H9 (cell line): ENCODE measurements at regions not wholly inside any gene's neighbourhood (a gene's known extent, or its start where the extent isn't known, plus 50 kb on each side); places are given as distances from the start of the nearest gene placed in this dataset.

ENCODE experiments used
- DNase-seq: peaks from one replicate; pipeline ENCODE4 v3.0.0-alpha.2; 2017
- H2AFZ ChIP-seq: one replicate; pipeline ENCODE4 v1.6.1; 2013; ENCODE audit warnings: mild to moderate bottlenecking, low read length, control low read depth, moderate library complexity
- H2AK5ac ChIP-seq: 2 replicates; pipeline ENCODE4 v1.6.1; 2013; ENCODE audit warnings: low read length, control low read depth, mixed read lengths; ENCODE audit not compliant: insufficient read length
- H2BK120ac ChIP-seq: one replicate; pipeline ENCODE4 v1.6.1; 2013; ENCODE audit warnings: low read depth, mild to moderate bottlenecking, low read length, control low read depth, inconsistent platforms; ENCODE audit not compliant: poor library complexity, severe bottlenecking
- H2BK12ac ChIP-seq: 2 replicates; pipeline ENCODE4 v1.6.1; 2013; ENCODE audit warnings: low read length, control low read depth, mixed read lengths, low read depth; ENCODE audit not compliant: insufficient read length
- H2BK15ac ChIP-seq: 2 replicates; pipeline ENCODE4 v1.6.1; 2013; ENCODE audit warnings: low read depth, low read length, control low read depth
- H2BK20ac ChIP-seq: one replicate; pipeline ENCODE4 v1.6.1; 2013; ENCODE audit warnings: low read depth, mild to moderate bottlenecking, low read length, control low read depth, inconsistent platforms; ENCODE audit not compliant: poor library complexity, severe bottlenecking
- H2BK5ac ChIP-seq: 2 replicates; pipeline ENCODE4 v1.6.1; 2013; ENCODE audit warnings: low read length, control low read depth, mixed read lengths; ENCODE audit not compliant: insufficient read length
- H3K14ac ChIP-seq: 2 replicates; pipeline ENCODE4 v1.6.1; 2013; ENCODE audit warnings: low read length, control low read depth; ENCODE audit not compliant: insufficient read depth
- H3K18ac ChIP-seq: 2 replicates; pipeline ENCODE4 v1.6.1; 2013; ENCODE audit warnings: low read depth, mild to moderate bottlenecking, mixed read lengths, low read length, control low read depth; ENCODE audit not compliant: insufficient read length
- H3K23ac ChIP-seq: 2 replicates; pipeline ENCODE4 v1.6.1; 2013; ENCODE audit warnings: low read length, control low read depth, mixed read lengths, low read depth; ENCODE audit not compliant: insufficient read length
- H3K23me2 ChIP-seq: 2 replicates; pipeline ENCODE4 v1.6.1; 2013; ENCODE audit warnings: low read depth, mild to moderate bottlenecking, mixed read lengths, low read length, control low read depth; ENCODE audit not compliant: insufficient read length, poor library complexity, severe bottlenecking
- H3K27ac ChIP-seq: 2 replicates; pipeline ENCODE4 v1.5.1; 2013; ENCODE audit warnings: low read length, control low read depth, mixed read lengths, low read depth; ENCODE audit not compliant: insufficient read length
- H3K27me3 ChIP-seq: 2 replicates; pipeline ENCODE4 v1.6.1; 2013; ENCODE audit warnings: low read length, control low read depth, inconsistent platforms; ENCODE audit not compliant: insufficient read depth
- H3K4ac ChIP-seq: 2 replicates; pipeline ENCODE4 v1.6.1; 2013; ENCODE audit warnings: low read depth, mild to moderate bottlenecking, control low read depth, inconsistent platforms, low read length, moderate library complexity
- H3K4me1 ChIP-seq: 2 replicates; pipeline ENCODE4 v1.6.1; 2013; ENCODE audit warnings: low read length, control low read depth, inconsistent platforms; ENCODE audit not compliant: insufficient read depth
- H3K4me2 ChIP-seq: 2 replicates; pipeline ENCODE4 v1.6.1; 2013; ENCODE audit warnings: low read length, control low read depth, mixed read lengths; ENCODE audit not compliant: insufficient read length, insufficient read depth
- H3K56ac ChIP-seq: 2 replicates; pipeline ENCODE4 v1.6.1; 2013; ENCODE audit warnings: low read depth, mild to moderate bottlenecking, mixed read lengths, low read length, control low read depth; ENCODE audit not compliant: insufficient read length
- H3K79me1 ChIP-seq: 2 replicates; pipeline ENCODE4 v1.6.1; 2013; ENCODE audit warnings: low read depth, mild to moderate bottlenecking, moderate library complexity, low read length, control low read depth, inconsistent platforms; ENCODE audit not compliant: insufficient read depth, poor library complexity, severe bottlenecking
- H3K79me2 ChIP-seq: 2 replicates; pipeline ENCODE4 v1.6.1; 2013; ENCODE audit warnings: low read length, control low read depth, inconsistent platforms; ENCODE audit not compliant: insufficient read depth
- H3K9ac ChIP-seq: 2 replicates; pipeline ENCODE4 v1.6.1; 2013; ENCODE audit warnings: low read length, control low read depth, mixed read lengths; ENCODE audit not compliant: insufficient read length; ENCODE audit errors: extremely low read depth
- H3K9me3 ChIP-seq: one replicate; pipeline ENCODE4 v1.6.1; 2013; ENCODE audit warnings: low read depth, low read length, inconsistent platforms; ENCODE audit not compliant: control insufficient read depth
- H3T11ph ChIP-seq: one replicate; pipeline ENCODE4 v1.6.1; 2013; ENCODE audit warnings: mild to moderate bottlenecking, low read length, control low read depth, inconsistent platforms
- H4K20me1 ChIP-seq: one replicate; pipeline ENCODE4 v1.6.1; 2013; ENCODE audit not compliant: control insufficient read depth, insufficient read length, insufficient read depth
- H4K5ac ChIP-seq: 2 replicates; pipeline ENCODE4 v1.6.1; 2013; ENCODE audit warnings: low read depth, mild to moderate bottlenecking, mixed read lengths, low read length, control low read depth; ENCODE audit not compliant: insufficient read length
- H4K8ac ChIP-seq: replicated peaks from 2 replicates; pipeline ENCODE4 v1.6.1; 2013; ENCODE audit warnings: low read length, control low read depth, mixed read lengths, low read depth; ENCODE audit not compliant: insufficient read length
- H4K91ac ChIP-seq: 2 replicates; pipeline ENCODE4 v1.6.1; 2013; ENCODE audit warnings: low read depth, mild to moderate bottlenecking, moderate library complexity, mixed read lengths, low read length, control low read depth; ENCODE audit not compliant: insufficient read length
- H3K27ac Mint-ChIP-seq, 3 experiments: 2 replicates in 2 of 3; 3 replicates in 1 of 3; pipeline ENCODE4 v1.8.0; 2020 to 2021; ENCODE audit warnings: mixed read lengths in 3 of 3, mild to moderate bottlenecking in 1 of 3, moderate library complexity in 1 of 3
- H3K27me3 Mint-ChIP-seq: 2 replicates; pipeline ENCODE4 v1.8.0; 2021; ENCODE audit warnings: low read depth, mild to moderate bottlenecking, moderate library complexity, mixed read lengths
- H3K36me3 Mint-ChIP-seq, 3 experiments: 2 replicates in 2 of 3; 3 replicates in 1 of 3; pipeline ENCODE4 v1.8.0; 2020 to 2021; ENCODE audit warnings: low read depth in 3 of 3, mixed read lengths in 3 of 3; ENCODE audit not compliant: insufficient read depth in 1 of 3
- H3K4me1 Mint-ChIP-seq, 2 experiments: 2 replicates each; pipeline ENCODE4 v1.8.0; 2020; ENCODE audit warnings: mixed read lengths in 2 of 2
- H3K4me3 Mint-ChIP-seq, 2 experiments: 2 replicates in 1 of 2; 3 replicates in 1 of 2; pipeline ENCODE4 v1.8.0; 2020 to 2021; ENCODE audit warnings: mild to moderate bottlenecking in 2 of 2, mixed read lengths in 2 of 2, moderate library complexity in 1 of 2
- H3K9me3 Mint-ChIP-seq, 2 experiments: 2 replicates in 1 of 2; 3 replicates in 1 of 2; pipeline ENCODE4 v1.8.0; 2020; ENCODE audit warnings: mild to moderate bottlenecking in 2 of 2, mixed read lengths in 2 of 2, moderate library complexity in 1 of 2
- WGBS: extraction: QIAGEN DNeasy Blood & Tissue Kit; methylation state at CpG from one replicate; pipeline ENCODE4 v1.1.7; 2013; ENCODE audit warnings: missing lambda C conversion rate, low lambda C conversion rate, mixed read lengths; ENCODE audit not compliant: insufficient read length; ENCODE audit errors: extremely low coverage; 5-methylcytosine and 5-hydroxymethylcytosine counted together
- TF ChIP-seq, protein P1 (sequence below): fragments of 200-600 bp; sonication (generic); conservative IDR thresholded peaks from 3 replicates; pipeline ENCODE4 v1.8.0; 2021; ENCODE audit warnings: antibody characterized with exemption, mild to moderate bottlenecking

DNA sequence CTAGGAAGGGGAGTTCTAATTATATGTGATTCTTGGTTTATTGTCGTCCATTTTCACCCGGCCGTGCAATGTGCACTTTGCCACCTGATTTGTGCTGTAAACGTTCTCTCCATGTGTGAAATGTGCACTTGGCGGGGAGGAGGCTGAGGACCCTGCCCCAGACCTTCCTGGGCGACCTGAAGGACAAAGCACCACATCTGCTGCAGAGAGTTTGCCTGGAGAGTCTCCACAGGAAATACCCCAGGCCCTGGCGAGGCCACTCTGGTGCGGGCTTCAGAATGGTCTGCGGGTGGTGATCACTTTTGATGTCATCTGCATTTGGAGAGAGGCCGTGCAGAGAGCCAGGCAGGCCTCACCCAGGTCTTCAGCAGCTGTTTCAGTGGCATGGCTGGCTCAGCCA lies 224.7 kb downstream of the BRD1 start:
- Histone ChIP-seq H3K18ac (no peak overlapping the region), H2AFZ (no peak overlapping the region), H3K79me1 (no peaks in the 10 kb centered on the region), H3K56ac (no peak overlapping the region), H3K4me1 (no peaks in the 10 kb centered on the region), H3K4ac (no peak overlapping the region), H3K23ac (no peak overlapping the region), H2AK5ac (no peak overlapping the region), H3K23me2 (no peaks in the 10 kb centered on the region), H2BK5ac (no peak overlapping the region), H3K14ac (no peak overlapping the region), H3K27ac (no peak overlapping the region), H2BK120ac (no peak overlapping the region), H4K8ac (no peak overlapping the region), H4K20me1 (no peaks in the 10 kb centered on the region), H2BK20ac (no peak overlapping the region), H3K9me3 (no peaks in the 10 kb centered on the region), H4K5ac (no peak overlapping the region), H3K9ac (no peak overlapping the region), H3K4me2 (no peak overlapping the region), H3T11ph (no peak overlapping the region), H4K91ac (no peak overlapping the region), H3K27me3 (no peaks in the 10 kb centered on the region), H3K79me2 (no peaks in the 10 kb centered on the region), H2BK12ac (no peak overlapping the region), H2BK15ac (no peak overlapping the region)
- WGBS: no CpG with 5 or more reads among the region's 10 CpGs
- Mint-ChIP-seq H3K9me3 (peaks cover 24 to 27% of the 10 kb centered on the region in 2 experiments), H3K36me3 (peaks cover 1 to 11% (median 10%) of the 10 kb centered on the region in 3 experiments; a peak in 6 of 7 replicates), H3K4me3 (no peak overlapping the region), H3K27ac (no peak overlapping the region; a peak in 1 of 7 replicates), H3K4me1 (no peaks in the 10 kb centered on the region), H3K27me3 (peaks cover 5% of the 10 kb centered on the region)
- TF ChIP-seq, protein P1, sequence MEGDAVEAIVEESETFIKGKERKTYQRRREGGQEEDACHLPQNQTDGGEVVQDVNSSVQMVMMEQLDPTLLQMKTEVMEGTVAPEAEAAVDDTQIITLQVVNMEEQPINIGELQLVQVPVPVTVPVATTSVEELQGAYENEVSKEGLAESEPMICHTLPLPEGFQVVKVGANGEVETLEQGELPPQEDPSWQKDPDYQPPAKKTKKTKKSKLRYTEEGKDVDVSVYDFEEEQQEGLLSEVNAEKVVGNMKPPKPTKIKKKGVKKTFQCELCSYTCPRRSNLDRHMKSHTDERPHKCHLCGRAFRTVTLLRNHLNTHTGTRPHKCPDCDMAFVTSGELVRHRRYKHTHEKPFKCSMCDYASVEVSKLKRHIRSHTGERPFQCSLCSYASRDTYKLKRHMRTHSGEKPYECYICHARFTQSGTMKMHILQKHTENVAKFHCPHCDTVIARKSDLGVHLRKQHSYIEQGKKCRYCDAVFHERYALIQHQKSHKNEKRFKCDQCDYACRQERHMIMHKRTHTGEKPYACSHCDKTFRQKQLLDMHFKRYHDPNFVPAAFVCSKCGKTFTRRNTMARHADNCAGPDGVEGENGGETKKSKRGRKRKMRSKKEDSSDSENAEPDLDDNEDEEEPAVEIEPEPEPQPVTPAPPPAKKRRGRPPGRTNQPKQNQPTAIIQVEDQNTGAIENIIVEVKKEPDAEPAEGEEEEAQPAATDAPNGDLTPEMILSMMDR: no peak
- DNase-seq: no peak
